ENCODE measurements at regions not wholly inside any gene's neighbourhood (a gene's known extent, or its start where the extent isn't known, plus 50 kb on each side); places are given as distances from the start of the nearest gene placed in this dataset.
"Not testable (repeated sequence)": the region's sequence is repeated elsewhere in the genome, so short reads cannot be mapped to it uniquely, and the experiment has no call there.

- DNase-seq (ENCODE audit: low read depth) = no peak
- no peak for TF ChIP-seq CTCF (conservative IDR thresholded peaks at IDR 0.05; ENCODE audit: low read depth, low read length)
- H3K4me3 ChIP-seq (ENCODE audit: low read depth, low read length) = no peak overlapping the region
Observed at GRCh38 chr3:88485001-88485400, 335.2 kb downstream of the C3orf38 start.

GRCh38 chr3:88508818-88509217 is 359.1 kb downstream of the C3orf38 start:
- not testable (repeated sequence) for DNase-seq (ENCODE audit: low read depth); H3K4me3 ChIP-seq (ENCODE audit: low read depth, low read length)

- H3K4me3 ChIP-seq (ENCODE audit: low read depth, low read length) = no peak overlapping the region
- DNase-seq (ENCODE audit: low read depth) = no peak
- no peak for TF ChIP-seq CTCF (conservative IDR thresholded peaks at IDR 0.05; ENCODE audit: low read depth, low read length)
Observed at GRCh38 chr3:88509582-88509981, 359.8 kb downstream of the C3orf38 start.

GRCh38 chr3:88528494-88528893 is 378.7 kb downstream of the C3orf38 start:
- H3K4me3 ChIP-seq (ENCODE audit: low read depth, low read length) = no peak overlapping the region
- TF ChIP-seq CTCF (conservative IDR thresholded peaks at IDR 0.05; ENCODE audit: low read depth, low read length) = no peak
- DNase-seq (ENCODE audit: low read depth) = no peak

GRCh38 chr3:88534534-88534933 is 384.8 kb downstream of the C3orf38 start:
- DNase-seq (ENCODE audit: low read depth) = no peak
- no peak for TF ChIP-seq CTCF (conservative IDR thresholded peaks at IDR 0.05; ENCODE audit: low read depth, low read length)
- H3K4me3 ChIP-seq (ENCODE audit: low read depth, low read length) = no peak overlapping the region

- H3K4me3 ChIP-seq (ENCODE audit: low read depth, low read length) = no peak overlapping the region
- no peak for TF ChIP-seq CTCF (conservative IDR thresholded peaks at IDR 0.05; ENCODE audit: low read depth, low read length)
- no peak for DNase-seq (ENCODE audit: low read depth)
Observed at GRCh38 chr3:88535563-88535962, 385.8 kb downstream of the C3orf38 start.

- no peak for DNase-seq (ENCODE audit: low read depth)
- TF ChIP-seq CTCF (conservative IDR thresholded peaks at IDR 0.05; ENCODE audit: low read depth, low read length) = no peak
- H3K4me3 ChIP-seq (ENCODE audit: low read depth, low read length) = no peak overlapping the region
Observed at GRCh38 chr3:88542916-88543315, 393.2 kb downstream of the C3orf38 start.

- H3K4me3 ChIP-seq (ENCODE audit: low read depth, low read length) = no peak overlapping the region
- TF ChIP-seq CTCF (conservative IDR thresholded peaks at IDR 0.05; ENCODE audit: low read depth, low read length) = no peak
- no peak for DNase-seq (ENCODE audit: low read depth)
Observed at GRCh38 chr3:88572450-88572849, 422.7 kb downstream of the C3orf38 start.

Measured in choroid plexus epithelial cell (primary cell).